ENCODE measurements at regions not wholly inside any gene's neighbourhood (a gene's known extent, or its start where the extent isn't known, plus 50 kb on each side); places are given as distances from the start of the nearest gene placed in this dataset.

GRCh38 chr9:134231767-134232166, 67.4 kb upstream of the RNU6ATAC start:
- no peaks in the 10 kb centered on the region for H3K36me3 Mint-ChIP-seq (ENCODE audit: unreplicated experiment)
- H3K27me3 Mint-ChIP-seq (ENCODE audit: unreplicated experiment) = no peaks in the 10 kb centered on the region
- DNase-seq (ENCODE audit: extremely low spot score, unreplicated experiment) = no peak
- TF ChIP-seq CTCF (IDR thresholded peaks at IDR 0.05) = no peak
- H3K27ac Mint-ChIP-seq (ENCODE audit: unreplicated experiment) = no peak overlapping the region
- no peak overlapping the region for H3K4me3 Mint-ChIP-seq (ENCODE audit: unreplicated experiment)
- no peaks in the 10 kb centered on the region for H3K9me3 Mint-ChIP-seq (ENCODE audit: unreplicated experiment)
- peaks cover 17% of the 10 kb centered on the region for H3K4me1 Mint-ChIP-seq (ENCODE audit: unreplicated experiment)

- Mint-ChIP-seq H3K27me3 (ENCODE audit: unreplicated experiment) (no peaks in the 10 kb centered on the region), H3K36me3 (ENCODE audit: unreplicated experiment) (no peaks in the 10 kb centered on the region), H3K4me3 (ENCODE audit: unreplicated experiment) (no peak overlapping the region), H3K27ac (ENCODE audit: unreplicated experiment) (no peak overlapping the region), H3K4me1 (ENCODE audit: unreplicated experiment) (peaks cover 13% of the 10 kb centered on the region), H3K9me3 (ENCODE audit: unreplicated experiment) (no peaks in the 10 kb centered on the region)
- no peak for DNase-seq (ENCODE audit: extremely low spot score, unreplicated experiment)
- no peak for TF ChIP-seq CTCF (IDR thresholded peaks at IDR 0.05)
These were observed 68.7 kb upstream of the RNU6ATAC start for GRCh38 chr9:134233022-134233421.

DNA sequence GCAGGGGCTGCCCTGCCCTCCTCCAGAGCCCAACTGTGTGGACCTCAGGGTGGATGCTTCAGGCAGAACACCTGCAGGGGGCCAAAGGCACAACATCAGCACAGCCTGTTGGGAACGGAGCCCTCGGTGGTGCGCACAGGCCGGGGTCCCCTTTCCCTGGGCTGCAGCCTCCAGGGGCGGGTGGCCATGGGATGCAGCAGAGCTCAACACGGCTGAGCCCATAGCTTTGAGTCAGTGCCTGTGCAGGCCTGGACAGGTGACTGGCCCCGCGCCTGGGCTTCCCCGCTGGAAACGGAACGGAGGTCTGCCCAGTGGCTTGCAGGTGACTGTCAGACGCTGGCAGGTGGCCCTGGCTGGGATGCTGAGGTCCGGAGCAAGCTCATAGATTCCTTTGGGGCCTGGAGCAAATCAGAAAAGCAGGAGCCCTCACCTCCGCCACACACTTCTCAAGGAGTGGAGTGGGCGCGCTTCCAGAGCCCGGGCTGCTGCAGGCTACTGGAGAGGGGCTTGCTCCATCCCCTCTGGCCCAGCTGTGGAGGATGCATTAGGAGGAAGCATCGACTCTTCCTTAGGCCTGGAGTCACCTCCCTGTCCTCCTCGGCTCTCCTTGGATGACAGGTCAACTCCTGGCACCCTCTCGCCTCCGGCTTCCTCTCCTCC, 69.8 kb upstream of the RNU6ATAC start:
- DNase-seq (ENCODE audit: extremely low spot score, unreplicated experiment) = no peak
- Mint-ChIP-seq H3K36me3 (ENCODE audit: unreplicated experiment) (no peaks in the 10 kb centered on the region), H3K4me3 (ENCODE audit: unreplicated experiment) (no peak overlapping the region), H3K4me1 (ENCODE audit: unreplicated experiment) (peaks cover 13% of the 10 kb centered on the region), H3K27me3 (ENCODE audit: unreplicated experiment) (no peaks in the 10 kb centered on the region), H3K27ac (ENCODE audit: unreplicated experiment) (no peak overlapping the region), H3K9me3 (ENCODE audit: unreplicated experiment) (no peaks in the 10 kb centered on the region)
- no peak for TF ChIP-seq CTCF (IDR thresholded peaks at IDR 0.05)

GRCh38 chr9:134234687-134235359, 70.5 kb upstream of the RNU6ATAC start:
- no peak for DNase-seq (ENCODE audit: extremely low spot score, unreplicated experiment)
- no peak for TF ChIP-seq CTCF (IDR thresholded peaks at IDR 0.05)
- Mint-ChIP-seq H3K36me3 (ENCODE audit: unreplicated experiment) (no peaks in the 10 kb centered on the region), H3K9me3 (ENCODE audit: unreplicated experiment) (no peaks in the 10 kb centered on the region), H3K27ac (ENCODE audit: unreplicated experiment) (no peak overlapping the region), H3K27me3 (ENCODE audit: unreplicated experiment) (no peaks in the 10 kb centered on the region), H3K4me3 (ENCODE audit: unreplicated experiment) (no peak overlapping the region), H3K4me1 (ENCODE audit: unreplicated experiment) (peaks cover 13% of the 10 kb centered on the region)

DNA sequence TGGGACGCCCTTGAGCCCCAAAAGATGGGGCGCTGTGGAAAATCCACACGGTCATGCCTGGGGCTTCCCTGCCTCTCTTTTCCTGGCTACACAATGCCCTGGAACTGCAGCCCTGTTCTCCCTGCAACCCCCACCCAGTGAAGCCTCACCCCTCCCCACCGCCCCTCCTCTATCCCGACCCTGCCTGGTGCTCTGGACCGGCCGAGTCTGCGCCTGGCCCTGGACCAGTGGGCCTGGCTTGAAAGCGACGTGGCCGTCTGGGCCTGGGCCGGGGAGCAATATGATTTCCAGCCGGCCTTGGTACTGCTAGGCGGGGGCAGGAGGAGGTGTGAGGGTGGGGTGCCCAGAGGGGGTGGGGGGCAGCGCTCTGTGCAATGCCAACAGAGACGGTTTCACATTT, 71.0 kb upstream of the RNU6ATAC start:
- peaks cover 13% of the 10 kb centered on the region for H3K4me1 Mint-ChIP-seq (ENCODE audit: unreplicated experiment)
- no peak overlapping the region for H3K4me3 Mint-ChIP-seq (ENCODE audit: unreplicated experiment)
- no peak for TF ChIP-seq CTCF (IDR thresholded peaks at IDR 0.05)
- DNase-seq (ENCODE audit: extremely low spot score, unreplicated experiment) = no peak
- no peaks in the 10 kb centered on the region for H3K36me3 Mint-ChIP-seq (ENCODE audit: unreplicated experiment)
- no peaks in the 10 kb centered on the region for H3K27me3 Mint-ChIP-seq (ENCODE audit: unreplicated experiment)
- no peaks in the 10 kb centered on the region for H3K9me3 Mint-ChIP-seq (ENCODE audit: unreplicated experiment)
- H3K27ac Mint-ChIP-seq (ENCODE audit: unreplicated experiment) = peak overlapping the region; percentile 38

Data from osteocyte (in vitro differentiated cells).